Glutamatergic neuron (in vitro differentiated cells): ENCODE measurements at regions not wholly inside any gene's neighbourhood (a gene's known extent, or its start where the extent isn't known, plus 50 kb on each side); places are given as distances from the start of the nearest gene placed in this dataset.
"Not testable (repeated sequence)": the region's sequence is repeated elsewhere in the genome, so short reads cannot be mapped to it uniquely, and the experiment has no call there.

ENCODE experiments used
- DNase-seq: peaks from one replicate; pipeline ENCODE4 v3.0.0; 2022
- H3K27ac Mint-ChIP-seq: one replicate; pipeline ENCODE4 v1.8.0; 2020; ENCODE audit warnings: mild to moderate bottlenecking, mixed read lengths, inconsistent platforms; ENCODE audit not compliant: unreplicated experiment
- H3K27me3 Mint-ChIP-seq: one replicate; pipeline ENCODE4 v1.8.0; 2020; ENCODE audit warnings: mild to moderate bottlenecking, moderate library complexity, mixed read lengths, inconsistent platforms; ENCODE audit not compliant: unreplicated experiment
- H3K36me3 Mint-ChIP-seq: one replicate; pipeline ENCODE4 v1.8.0; 2020; ENCODE audit warnings: mild to moderate bottlenecking, mixed read lengths, inconsistent platforms; ENCODE audit not compliant: unreplicated experiment
- H3K4me1 Mint-ChIP-seq: one replicate; pipeline ENCODE4 v1.8.0; 2020; ENCODE audit warnings: mild to moderate bottlenecking, low read depth, mixed read lengths, inconsistent platforms; ENCODE audit not compliant: unreplicated experiment
- H3K4me3 Mint-ChIP-seq: one replicate; pipeline ENCODE4 v1.8.0; 2020; ENCODE audit warnings: mild to moderate bottlenecking, mixed read lengths, inconsistent platforms; ENCODE audit not compliant: unreplicated experiment
- H3K9me3 Mint-ChIP-seq: one replicate; pipeline ENCODE4 v1.8.0; 2020; ENCODE audit warnings: mild to moderate bottlenecking, moderate library complexity, mixed read lengths, inconsistent platforms; ENCODE audit not compliant: unreplicated experiment
- CTCF ChIP-seq: fragments of 200-600 bp; sonication (generic); IDR thresholded peaks from one replicate; pipeline ENCODE4 v1.5.0; 2021; ENCODE audit not compliant: partially characterized antibody, unreplicated experiment

DNA sequence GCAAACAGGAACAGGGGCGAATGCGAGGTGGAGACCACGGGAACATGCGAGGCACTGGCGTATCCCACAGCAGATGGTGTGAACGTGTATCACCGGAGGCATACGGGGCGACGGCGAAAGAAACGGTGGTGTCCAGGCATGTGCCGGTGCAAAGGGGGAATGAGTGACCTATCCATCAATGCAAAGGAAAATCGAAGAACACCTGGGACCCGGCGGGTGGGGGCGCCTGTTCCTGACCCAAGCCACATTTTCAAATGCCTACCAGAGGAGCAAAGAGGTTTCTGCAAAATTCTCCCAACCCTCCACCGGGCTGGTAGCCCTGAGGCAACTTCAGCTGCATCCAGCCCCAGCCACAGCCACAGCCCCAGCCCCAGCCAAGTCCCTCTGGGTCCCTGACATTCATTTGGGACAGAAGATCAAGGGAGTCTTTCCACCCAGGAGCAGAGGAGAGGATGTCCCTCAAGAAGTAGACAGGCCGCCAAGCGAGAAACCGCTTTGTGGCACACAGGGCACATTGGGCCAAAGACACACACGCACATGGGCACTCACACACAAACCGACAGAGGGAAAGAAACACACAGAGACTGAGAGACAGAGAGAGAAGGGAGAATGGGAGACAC lies 164.0 kb upstream of the ZNF337 start:
- Mint-ChIP-seq H3K9me3 (peaks cover 38% of the 10 kb centered on the region), H3K27ac (no peak overlapping the region), H3K4me3 (peak overlapping the region; percentile 97), H3K36me3 (peaks cover 25% of the 10 kb centered on the region), H3K27me3 (peaks cover 53% of the 10 kb centered on the region), H3K4me1 (peaks cover 37% of the 10 kb centered on the region)
- DNase-seq: no peak
- no peak for TF ChIP-seq CTCF

DNA sequence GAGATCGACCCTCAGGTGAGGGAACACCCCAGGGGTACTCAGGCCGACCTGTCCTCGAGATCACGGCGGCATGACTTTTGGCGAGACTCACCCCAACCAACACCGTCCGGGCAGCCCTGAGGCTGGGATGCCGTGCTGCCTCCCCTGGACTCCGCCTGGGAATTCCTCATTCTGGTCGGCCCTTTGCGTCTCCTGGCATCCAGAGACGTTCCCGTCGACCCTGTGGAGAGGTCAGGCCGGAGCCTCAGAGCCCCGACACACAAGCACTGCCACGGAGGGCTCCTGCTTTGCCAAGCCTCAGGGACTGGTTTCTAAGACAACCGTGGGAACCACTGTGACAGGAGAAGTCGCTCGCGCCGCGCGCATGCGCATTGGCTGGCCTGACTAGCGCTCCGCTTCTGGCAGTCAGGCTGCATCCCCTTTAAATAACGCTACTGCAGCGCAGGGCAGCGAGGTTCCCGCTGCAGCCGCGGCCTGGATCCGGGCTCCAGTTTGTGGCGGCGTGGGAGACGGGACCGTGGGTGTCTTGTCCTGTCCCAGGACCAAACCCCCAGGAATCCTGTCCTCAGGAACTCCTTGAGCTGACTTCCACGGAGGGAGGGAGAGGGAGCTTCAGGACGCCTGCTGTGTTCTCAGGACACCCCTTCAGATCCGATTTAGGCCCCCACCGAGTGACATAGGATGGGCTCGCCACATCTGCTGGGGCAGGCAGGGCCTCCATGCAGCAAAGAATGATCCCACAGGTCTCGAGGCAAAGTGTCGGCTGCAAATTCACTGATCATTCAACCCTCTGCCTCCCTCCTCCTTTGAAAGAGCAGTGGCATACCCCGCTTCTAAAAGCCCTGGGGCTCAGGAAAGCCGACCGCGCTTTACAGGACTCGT lies 163.2 kb upstream of the ZNF337 start:
- Mint-ChIP-seq H3K4me1 (peaks cover 33% of the 10 kb centered on the region), H3K27ac (peak overlapping the region; percentile 20), H3K9me3 (peaks cover 35% of the 10 kb centered on the region), H3K27me3 (peaks cover 45% of the 10 kb centered on the region), H3K36me3 (peaks cover 25% of the 10 kb centered on the region), H3K4me3 (peak overlapping the region; percentile 97)
- DNase-seq: peak; percentile 89
- TF ChIP-seq CTCF: no peak

- no peak for DNase-seq
- Mint-ChIP-seq H3K4me1 (peaks cover 27% of the 10 kb centered on the region), H3K27me3 (peaks cover 38% of the 10 kb centered on the region), H3K36me3 (peaks cover 21% of the 10 kb centered on the region), H3K27ac (peak overlapping the region; percentile 72), H3K4me3 (peak overlapping the region; percentile 97), H3K9me3 (peaks cover 35% of the 10 kb centered on the region)
- no peak for TF ChIP-seq CTCF
Observed at GRCh38 chr20:25858495-25859425, 162.1 kb upstream of the ZNF337 start.

GRCh38 chr20:25857091-25857788 lies 160.6 kb upstream of the ZNF337 start:
- peak overlapping the region; percentile 97 for H3K4me3 Mint-ChIP-seq
- H3K36me3 Mint-ChIP-seq: peaks cover 27% of the 10 kb centered on the region

More at GRCh38 chr20:25857091-25857788, 160.6 kb upstream of the ZNF337 start:
- Mint-ChIP-seq H3K27me3 (peaks cover 30% of the 10 kb centered on the region), H3K9me3 (peaks cover 32% of the 10 kb centered on the region), H3K27ac (peak overlapping the region; percentile 49), H3K4me1 (peaks cover 17% of the 10 kb centered on the region)
- DNase-seq: not testable (repeated sequence)
